Erythroblast (primary cell): ENCODE measurements at regions not wholly inside any gene's neighbourhood (a gene's known extent, or its start where the extent isn't known, plus 50 kb on each side); places are given as distances from the start of the nearest gene placed in this dataset.

Source experiments
- DNase-seq, 2 experiments: peaks; one replicate each; lab custom pipeline; 2025; lab: John Stamatoyannopoulos, UW
- GATA1 ChIP-seq: IDR thresholded peaks from 2 replicates; pipeline ENCODE4 v1.6.1; 2011; ENCODE audit warnings: low read depth, mild to moderate bottlenecking, control low read depth, low read length, moderate library complexity
- POLR2A ChIP-seq: IDR thresholded peaks from 2 replicates; pipeline ENCODE4 v1.6.1; 2011; ENCODE audit warnings: mild to moderate bottlenecking, low read length

DNA sequence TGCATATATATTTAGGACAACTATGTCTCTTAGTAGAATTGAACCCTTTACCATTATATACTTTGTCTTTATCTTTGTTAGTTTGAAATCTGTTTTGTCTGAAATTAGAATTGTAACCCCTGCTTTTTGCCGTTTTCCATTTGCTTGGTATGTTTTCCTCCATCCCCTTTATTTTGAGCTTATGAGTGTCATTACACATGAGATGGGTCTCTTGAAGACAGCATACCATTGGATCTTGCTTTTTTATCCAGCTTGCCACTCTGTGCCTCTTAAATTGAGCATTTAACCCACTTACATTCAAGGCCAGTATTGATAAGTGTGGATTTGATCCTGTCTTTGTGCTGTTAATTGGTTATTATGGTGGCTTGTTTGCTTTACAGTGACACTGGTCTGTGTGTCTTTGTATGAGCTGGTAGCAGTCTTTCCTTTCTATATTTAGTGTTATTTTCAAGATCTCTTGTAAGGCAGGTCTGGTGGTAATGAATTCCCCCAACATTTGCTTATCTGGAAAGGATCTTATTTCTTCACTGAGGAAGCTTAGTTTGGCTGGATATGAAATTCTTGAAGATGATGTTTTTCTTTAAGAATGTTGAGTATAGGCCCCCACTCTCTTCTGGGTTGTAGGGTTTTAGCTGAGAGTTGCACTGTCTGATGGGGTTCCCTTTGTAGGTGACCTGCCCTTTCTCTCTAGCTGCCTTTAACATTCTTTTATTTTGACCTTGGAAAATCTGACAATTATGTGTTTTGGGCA is 149.5 kb downstream of the AHR start:
- no peak for TF ChIP-seq GATA1
- no peak for TF ChIP-seq POLR2A
- no peak for DNase-seq

DNA sequence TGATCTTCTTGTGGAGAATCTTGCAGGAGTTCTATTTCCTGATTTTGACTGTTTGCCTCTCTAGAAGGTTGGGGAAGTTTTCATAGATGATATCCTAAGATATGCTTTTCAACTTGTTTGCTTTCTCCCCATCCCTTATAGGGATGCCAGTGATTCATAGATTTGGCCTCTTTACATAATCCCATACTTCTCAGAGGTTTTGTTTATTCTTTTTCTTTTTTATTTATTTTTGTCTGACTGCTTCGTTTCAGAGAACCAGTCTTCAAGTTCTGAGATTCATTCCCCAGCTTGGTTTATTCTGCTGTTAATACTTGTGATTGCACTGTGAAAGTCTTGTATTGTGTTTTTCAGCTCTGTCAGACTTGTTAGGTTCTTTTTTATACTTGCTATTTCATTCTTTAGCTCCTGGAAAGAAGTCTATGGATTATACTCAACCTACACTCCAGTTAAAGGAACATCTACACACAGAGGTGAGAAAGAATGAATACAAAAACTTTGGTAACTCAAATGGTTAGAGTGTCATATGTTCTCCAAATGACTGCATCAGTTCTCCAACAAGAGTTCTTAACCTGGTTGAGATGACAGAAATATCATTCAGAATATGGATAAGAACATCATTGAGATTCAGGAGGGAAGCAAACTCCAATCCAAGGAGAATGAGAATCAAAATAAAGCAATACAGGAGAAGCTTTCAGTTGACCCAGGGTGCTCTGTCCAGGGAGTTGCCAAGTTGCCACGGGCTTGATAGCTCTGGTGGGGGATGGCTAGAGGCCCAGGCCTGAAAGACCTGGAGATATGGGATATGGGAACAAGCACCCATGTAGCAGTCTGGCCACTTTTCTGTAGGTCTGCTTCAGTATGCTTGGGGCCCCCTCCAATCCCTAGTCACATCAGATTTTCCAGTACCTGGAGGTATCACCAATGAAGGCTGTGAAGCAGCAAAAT is 150.3 kb downstream of the AHR start:
- TF ChIP-seq GATA1 (no peak), POLR2A (no peak)
- DNase-seq, result no peak

DNA sequence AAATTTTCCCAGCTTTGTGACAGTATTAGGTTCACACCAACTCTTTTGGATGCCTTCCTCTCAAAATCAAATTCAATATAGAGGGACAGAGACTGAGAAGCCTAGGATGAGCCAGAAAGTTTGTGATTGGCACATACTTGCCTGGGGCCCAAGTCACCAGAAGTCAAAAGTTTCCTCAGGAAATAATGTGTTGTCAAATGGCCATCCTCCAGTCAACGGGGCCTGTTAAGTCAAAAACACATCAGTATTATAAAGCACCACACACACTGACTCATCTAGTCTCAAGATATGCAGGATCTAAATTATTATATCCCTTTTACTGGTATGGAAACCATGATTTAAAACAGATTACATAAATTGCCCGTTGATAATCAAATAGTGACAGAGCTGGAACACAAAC is 158.1 kb downstream of the AHR start:
- TF ChIP-seq GATA1 (no peak), POLR2A (no peak)
- no peak for DNase-seq

DNA sequence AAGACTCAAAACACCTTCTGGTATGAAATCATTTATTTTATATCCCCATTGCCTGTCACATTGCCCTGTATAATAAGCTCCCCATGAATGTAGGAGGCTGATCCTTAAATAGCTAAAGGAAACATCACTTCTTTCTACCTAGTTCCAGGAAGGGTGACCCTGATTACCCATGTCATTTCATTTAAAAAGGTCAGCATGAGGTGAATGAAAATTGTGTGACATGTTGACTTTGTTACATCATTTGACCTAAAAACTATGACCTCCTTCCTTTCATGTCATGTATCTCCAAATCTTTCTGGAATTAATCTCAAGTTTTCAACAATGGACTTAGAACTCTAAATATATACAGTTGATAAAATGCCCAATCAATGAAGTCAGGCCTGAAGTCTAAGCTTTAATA is 161.5 kb downstream of the AHR start:
- TF ChIP-seq GATA1, result no peak
- TF ChIP-seq POLR2A, result no peak
- no peak for DNase-seq

DNA sequence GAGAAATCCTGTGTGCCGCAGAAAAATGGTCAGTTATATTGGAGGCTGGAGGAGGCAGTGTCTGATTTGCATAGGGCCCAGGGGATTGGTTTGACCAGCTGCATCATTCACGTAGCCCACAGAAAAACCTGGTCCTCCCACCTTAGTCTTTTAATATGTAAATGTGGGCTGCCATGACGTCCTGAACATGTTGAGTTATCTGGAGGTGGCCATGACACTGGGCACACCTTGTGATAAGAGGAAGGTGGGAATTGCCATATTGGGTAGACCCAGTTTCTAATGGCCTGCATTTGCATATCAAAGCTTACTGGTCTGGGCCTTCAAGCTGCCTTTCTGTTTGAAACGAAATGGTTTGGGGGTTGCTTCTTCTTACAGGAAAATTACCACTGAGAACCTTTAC is 162.2 kb downstream of the AHR start:
- TF ChIP-seq GATA1 (no peak), POLR2A (no peak)

DNA sequence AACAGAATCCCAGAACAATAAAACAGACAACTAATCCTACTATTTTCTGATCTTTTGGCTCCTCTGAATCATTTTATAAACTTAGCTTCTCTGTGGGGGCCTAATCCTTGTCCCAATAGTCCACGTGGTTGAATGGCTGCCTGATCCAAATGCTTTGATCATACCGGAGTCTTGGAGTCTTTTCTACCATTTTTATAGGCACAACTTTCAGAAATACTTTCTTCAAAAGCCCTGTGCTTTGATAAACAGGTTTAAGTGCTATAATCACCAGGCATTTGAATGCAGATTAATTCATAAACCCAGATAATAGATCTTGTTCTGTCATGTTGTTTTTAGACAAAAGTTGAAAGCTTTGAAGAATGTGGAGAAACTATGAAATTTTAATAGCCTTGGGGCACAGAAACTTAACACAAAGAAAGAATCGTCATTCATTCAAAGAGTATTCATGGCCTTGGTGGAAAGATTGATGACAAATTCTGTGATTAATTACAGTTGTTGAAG is 163.7 kb downstream of the AHR start:
- DNase-seq, result no peak
- TF ChIP-seq POLR2A (no peak), GATA1 (no peak)

More for the DNA sequence above, 162.2 kb downstream of the AHR start:
- no peak for DNase-seq

DNA sequence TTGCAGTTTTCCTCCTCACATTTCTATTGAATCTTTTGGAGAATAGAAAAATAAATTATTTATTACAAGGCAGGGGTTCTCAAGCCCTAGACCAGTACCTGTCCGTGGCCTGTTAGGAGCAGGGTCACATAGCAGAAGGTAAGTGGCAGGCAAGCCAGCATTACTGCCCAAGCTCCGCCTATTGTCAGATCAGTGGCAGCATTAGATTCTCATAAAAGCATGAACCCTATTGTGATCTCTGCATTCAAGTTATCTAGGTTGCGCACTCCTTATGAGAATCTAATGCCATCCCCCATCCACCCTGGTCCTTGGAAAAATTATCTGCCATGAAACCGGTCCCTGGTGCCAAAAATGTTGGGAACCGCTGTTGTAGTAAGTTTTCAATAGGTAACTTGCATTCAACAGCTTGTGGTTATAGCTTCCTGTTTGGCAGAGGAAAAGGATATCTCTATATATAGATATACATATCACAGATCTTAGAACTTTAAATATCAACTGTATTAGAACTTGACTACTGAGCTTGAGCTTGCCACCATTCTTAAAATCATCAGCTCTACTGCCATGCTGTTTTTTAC is 165.1 kb downstream of the AHR start:
- no peak for TF ChIP-seq POLR2A
- TF ChIP-seq GATA1, result no peak
- DNase-seq, result no peak

DNA sequence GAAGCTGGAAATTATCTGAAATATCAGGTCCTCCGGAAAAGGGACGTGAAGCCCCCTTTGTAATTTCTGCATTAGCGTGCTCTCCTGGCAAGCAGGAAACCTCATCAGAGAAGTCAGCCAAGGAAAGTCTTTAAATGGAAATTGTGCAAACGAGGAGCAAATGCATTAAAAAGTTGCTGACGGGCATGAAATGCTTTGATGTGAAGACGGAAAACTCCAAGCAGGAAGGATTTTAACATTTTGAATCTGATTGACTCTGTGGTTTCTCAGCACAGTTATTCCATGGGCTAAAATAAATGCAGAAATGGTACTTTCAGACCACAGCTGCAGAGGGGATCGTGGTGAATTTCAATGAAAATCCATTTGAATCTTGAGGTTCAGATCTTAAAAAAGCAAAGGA is 167.8 kb downstream of the AHR start:
- no peak for TF ChIP-seq POLR2A
- TF ChIP-seq GATA1, result no peak
- DNase-seq, result no peak

DNA sequence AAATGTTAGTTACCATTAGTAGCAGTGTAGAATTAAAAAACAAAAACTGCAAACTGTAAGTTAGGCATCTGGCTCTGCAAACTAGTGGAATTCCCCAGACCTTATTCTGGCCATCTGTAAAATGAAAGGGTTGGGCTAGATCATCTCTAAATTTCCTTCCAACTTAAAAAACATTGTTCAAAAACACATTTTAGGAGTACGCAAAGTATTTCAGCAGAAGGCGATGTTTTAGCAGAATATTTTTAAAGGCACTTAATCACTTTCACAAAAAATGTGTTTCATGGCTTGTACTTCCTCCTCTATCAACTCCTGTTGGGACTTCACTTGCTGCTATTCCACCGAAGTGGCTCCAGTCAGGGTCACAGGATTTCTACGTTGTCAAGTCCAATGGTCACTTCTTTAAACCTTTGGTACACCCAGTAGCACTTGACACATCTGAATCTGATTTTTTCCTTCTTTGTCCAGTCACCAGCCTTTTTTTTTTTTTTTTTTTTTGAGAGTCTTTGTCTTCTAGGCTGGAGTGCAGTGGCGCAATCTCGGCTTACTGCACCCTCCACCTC is 169.0 kb downstream of the AHR start:
- TF ChIP-seq GATA1, result no peak
- no peak for TF ChIP-seq POLR2A
- no peak for DNase-seq

DNA sequence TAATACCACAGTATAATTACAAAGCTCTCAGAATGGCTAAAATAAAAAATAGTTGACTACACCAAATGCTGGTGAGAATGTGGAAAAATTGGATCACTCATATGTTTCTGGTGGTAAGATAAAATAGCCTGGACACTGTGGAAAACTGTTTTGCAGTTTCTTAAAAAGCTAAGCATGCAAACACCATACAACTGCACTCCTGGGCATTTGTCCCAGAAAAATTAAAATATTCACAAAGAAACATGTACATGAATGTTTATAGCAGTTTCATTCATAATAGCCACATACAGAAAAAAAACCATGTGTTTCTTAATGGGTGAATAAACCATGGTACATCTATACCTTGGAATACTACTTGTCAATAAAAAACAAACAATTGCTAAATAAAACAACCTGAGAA is 172.9 kb downstream of the AHR start:
- no peak for TF ChIP-seq POLR2A
- TF ChIP-seq GATA1, result no peak
- DNase-seq, result no peak

DNA sequence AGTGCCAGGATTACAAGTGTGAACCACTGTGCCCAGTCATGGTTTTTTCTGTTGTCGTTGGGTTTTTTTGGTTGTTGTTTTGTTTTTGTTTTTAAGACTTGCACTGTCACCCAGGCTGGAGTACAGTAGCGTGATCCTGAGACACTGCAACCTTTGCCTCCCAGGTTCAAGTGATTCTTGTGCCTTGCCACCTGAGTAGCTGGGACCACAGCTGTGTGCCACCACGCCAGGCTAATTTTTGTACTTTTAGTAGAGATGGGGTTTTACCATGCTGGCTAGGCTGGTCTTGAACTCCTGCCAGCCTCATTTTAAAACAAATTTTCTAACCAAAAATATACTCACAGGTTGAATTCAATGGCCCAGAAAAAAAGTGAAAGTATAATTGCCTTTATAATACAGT is 174.1 kb downstream of the AHR start:
- DNase-seq, result no peak
- TF ChIP-seq GATA1 (no peak), POLR2A (no peak)

DNA sequence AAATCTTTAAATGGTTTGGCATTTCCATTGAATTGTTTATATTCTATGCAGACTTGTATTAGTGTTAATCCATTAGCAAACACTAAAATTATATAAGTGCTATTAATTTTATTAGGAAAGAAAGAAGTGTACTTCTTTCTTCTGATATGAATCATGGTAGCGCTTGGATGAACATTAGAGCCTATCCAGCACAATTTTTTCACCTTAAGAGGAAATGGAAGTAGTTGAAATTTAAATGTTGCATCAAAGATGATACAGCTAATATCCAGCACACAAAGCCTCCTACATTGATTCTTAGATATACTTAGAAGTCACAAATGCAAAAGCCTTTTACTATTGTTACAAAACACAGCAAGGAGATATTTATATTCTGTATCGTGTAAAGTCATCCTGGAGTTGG is 174.5 kb downstream of the AHR start:
- no peak for DNase-seq

DNA sequence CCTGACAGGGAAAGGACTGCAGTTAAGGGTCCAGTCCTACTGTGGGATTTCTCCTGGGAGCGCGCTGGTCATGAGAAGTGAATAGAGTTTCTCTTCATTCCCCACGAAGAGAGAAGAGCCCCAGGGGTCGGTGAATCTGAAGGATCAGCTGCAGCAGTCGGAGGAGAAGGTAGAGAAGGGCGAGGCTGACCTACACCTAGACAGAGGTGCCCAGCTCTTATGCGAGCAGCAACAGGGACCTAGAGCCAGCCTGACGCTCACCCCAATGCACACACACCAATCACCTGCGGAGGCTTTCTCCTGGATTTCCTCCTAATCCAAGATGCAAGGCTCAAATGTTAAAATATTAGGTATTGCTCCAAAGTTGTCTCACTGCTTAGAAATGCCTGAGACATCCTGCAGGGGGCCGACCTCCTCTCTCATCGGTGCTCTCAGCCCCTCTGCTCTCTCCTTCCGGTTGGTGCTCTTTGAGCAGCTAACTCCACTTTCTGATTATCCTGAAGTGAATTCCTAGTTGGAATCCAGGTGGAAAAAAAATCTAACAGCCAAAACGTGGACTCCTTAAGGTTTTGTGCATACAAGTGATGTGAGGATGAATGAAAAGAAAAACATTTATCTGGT is 176.4 kb downstream of the AHR start:
- TF ChIP-seq GATA1, result no peak
- TF ChIP-seq POLR2A, result no peak
- no peak for DNase-seq

More for the DNA sequence above, 174.5 kb downstream of the AHR start:
- TF ChIP-seq GATA1 (no peak), POLR2A (no peak)
